ENCODE measurements at regions not wholly inside any gene's neighbourhood (a gene's known extent, or its start where the extent isn't known, plus 50 kb on each side); places are given as distances from the start of the nearest gene placed in this dataset.

- Histone ChIP-seq H3K4me3 (replicated peaks in 1 of 4; ENCODE audit: control extremely low read depth in 1 of 4, insufficient read depth in 1 of 4, low read depth in 3 of 4, low read length in 4 of 4) (no peak overlapping the region), H3K9ac (ENCODE audit: insufficient read depth, low read length) (no peak overlapping the region), H3K27me3 (ENCODE audit: control insufficient read depth, insufficient read depth, low read length) (no peaks in the 10 kb centered on the region), H3K9me3 (ENCODE audit: control insufficient read depth, insufficient read depth, low read depth, low read length) (no peaks in the 10 kb centered on the region), H3K27ac (ENCODE audit: insufficient read depth, low read length) (peak overlapping the region; percentile 40), H3K4me2 (ENCODE audit: extremely low read depth, insufficient read depth, low read length) (peak overlapping the region; percentile 70), H4K20me1 (ENCODE audit: control insufficient read depth, extremely low read depth, insufficient read depth, low read length) (no peaks in the 10 kb centered on the region), H3K36me3 (ENCODE audit: control insufficient read depth, insufficient read depth, low read length) (no peaks in the 10 kb centered on the region), H3K79me2 (ENCODE audit: control insufficient read depth, insufficient read depth, low read length) (no peaks in the 10 kb centered on the region), H2AFZ (ENCODE audit: low read length) (peak overlapping the region; percentile 33), H3K4me1 (ENCODE audit: control insufficient read depth, extremely low read depth, insufficient read depth, low read length) (peaks cover 7% of the 10 kb centered on the region)
- DNase-seq (ENCODE audit: low read depth in 2 of 2) = peak; percentile 81 to 94
- TF ChIP-seq EZH2 (IDR thresholded peaks at IDR 0.05; ENCODE audit: low read length, missing control alignments) (no peak), CTCF (conservative IDR thresholded peaks at IDR 0.05 in 1 of 2, IDR thresholded peaks at IDR 0.05 in 1 of 2; ENCODE audit: low read depth in 1 of 2, low read length in 2 of 2) (no peak)
Observed at GRCh38 chr13:85528491-85529217, 270.6 kb downstream of the SLITRK6 start.

DNA sequence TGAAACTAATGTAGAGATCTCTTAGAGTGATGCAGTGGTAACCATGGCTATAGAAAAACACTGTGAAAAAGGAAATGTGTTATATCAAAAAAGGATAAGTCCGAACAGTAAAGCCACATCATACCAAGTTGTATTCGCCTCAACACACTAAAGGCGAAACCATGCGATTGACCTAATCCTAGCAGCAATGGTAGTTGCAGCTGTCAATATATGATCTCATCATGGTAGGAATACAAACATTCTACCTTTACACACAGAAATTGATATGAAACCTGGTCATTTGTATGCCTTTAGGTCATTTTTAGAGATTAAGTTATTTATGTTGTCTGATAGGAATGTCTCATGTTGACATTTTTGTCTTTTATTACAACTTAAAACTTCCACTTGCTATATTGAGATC, 271.9 kb downstream of the SLITRK6 start:
- Histone ChIP-seq H3K36me3 (ENCODE audit: control insufficient read depth, insufficient read depth, low read length) (no peaks in the 10 kb centered on the region), H3K9me3 (ENCODE audit: control insufficient read depth, insufficient read depth, low read depth, low read length) (no peaks in the 10 kb centered on the region), H3K27me3 (ENCODE audit: control insufficient read depth, insufficient read depth, low read length) (no peaks in the 10 kb centered on the region), H2AFZ (ENCODE audit: low read length) (no peak overlapping the region), H3K79me2 (ENCODE audit: control insufficient read depth, insufficient read depth, low read length) (no peaks in the 10 kb centered on the region), H3K9ac (ENCODE audit: insufficient read depth, low read length) (no peak overlapping the region), H3K4me1 (ENCODE audit: control insufficient read depth, extremely low read depth, insufficient read depth, low read length) (peaks cover 7% of the 10 kb centered on the region), H3K4me2 (ENCODE audit: extremely low read depth, insufficient read depth, low read length) (no peak overlapping the region), H4K20me1 (ENCODE audit: control insufficient read depth, extremely low read depth, insufficient read depth, low read length) (no peaks in the 10 kb centered on the region), H3K4me3 (replicated peaks in 1 of 4; ENCODE audit: control extremely low read depth in 1 of 4, insufficient read depth in 1 of 4, low read depth in 3 of 4, low read length in 4 of 4) (no peak overlapping the region), H3K27ac (ENCODE audit: insufficient read depth, low read length) (no peak overlapping the region)
- no peak for DNase-seq (ENCODE audit: low read depth in 2 of 2)
- TF ChIP-seq EZH2 (IDR thresholded peaks at IDR 0.05; ENCODE audit: low read length, missing control alignments) (no peak), CTCF (conservative IDR thresholded peaks at IDR 0.05 in 1 of 2, IDR thresholded peaks at IDR 0.05 in 1 of 2; ENCODE audit: low read depth in 1 of 2, low read length in 2 of 2) (no peak)

- Histone ChIP-seq H3K36me3 (ENCODE audit: control insufficient read depth, insufficient read depth, low read length) (no peaks in the 10 kb centered on the region), H3K9me3 (ENCODE audit: control insufficient read depth, insufficient read depth, low read depth, low read length) (no peaks in the 10 kb centered on the region), H3K4me2 (ENCODE audit: extremely low read depth, insufficient read depth, low read length) (peak overlapping the region; percentile 91), H4K20me1 (ENCODE audit: control insufficient read depth, extremely low read depth, insufficient read depth, low read length) (no peaks in the 10 kb centered on the region), H3K9ac (ENCODE audit: insufficient read depth, low read length) (no peak overlapping the region), H3K4me3 (replicated peaks in 1 of 4; ENCODE audit: control extremely low read depth in 1 of 4, insufficient read depth in 1 of 4, low read depth in 3 of 4, low read length in 4 of 4) (peak overlapping the region in 3 of 4 experiments; percentile 14 to 27 (median 23)), H3K4me1 (ENCODE audit: control insufficient read depth, extremely low read depth, insufficient read depth, low read length) (peaks cover 11% of the 10 kb centered on the region), H3K27ac (ENCODE audit: insufficient read depth, low read length) (no peak overlapping the region), H2AFZ (ENCODE audit: low read length) (peak overlapping the region; percentile 81), H3K79me2 (ENCODE audit: control insufficient read depth, insufficient read depth, low read length) (no peaks in the 10 kb centered on the region), H3K27me3 (ENCODE audit: control insufficient read depth, insufficient read depth, low read length) (no peaks in the 10 kb centered on the region)
- TF ChIP-seq EZH2 (IDR thresholded peaks at IDR 0.05; ENCODE audit: low read length, missing control alignments) = no peak
- no peak for TF ChIP-seq CTCF (conservative IDR thresholded peaks at IDR 0.05 in 1 of 2, IDR thresholded peaks at IDR 0.05 in 1 of 2; ENCODE audit: low read depth in 1 of 2, low read length in 2 of 2)
- peak in 1 of 2 donors; percentile 26 for DNase-seq (ENCODE audit: low read depth in 2 of 2)
Observed at GRCh38 chr13:85525411-85525810, 273.8 kb downstream of the SLITRK6 start.
